ENCODE measurements at regions not wholly inside any gene's neighbourhood (a gene's known extent, or its start where the extent isn't known, plus 50 kb on each side); places are given as distances from the start of the nearest gene placed in this dataset.
"Not testable (repeated sequence)": the region's sequence is repeated elsewhere in the genome, so short reads cannot be mapped to it uniquely, and the experiment has no call there.

DNA sequence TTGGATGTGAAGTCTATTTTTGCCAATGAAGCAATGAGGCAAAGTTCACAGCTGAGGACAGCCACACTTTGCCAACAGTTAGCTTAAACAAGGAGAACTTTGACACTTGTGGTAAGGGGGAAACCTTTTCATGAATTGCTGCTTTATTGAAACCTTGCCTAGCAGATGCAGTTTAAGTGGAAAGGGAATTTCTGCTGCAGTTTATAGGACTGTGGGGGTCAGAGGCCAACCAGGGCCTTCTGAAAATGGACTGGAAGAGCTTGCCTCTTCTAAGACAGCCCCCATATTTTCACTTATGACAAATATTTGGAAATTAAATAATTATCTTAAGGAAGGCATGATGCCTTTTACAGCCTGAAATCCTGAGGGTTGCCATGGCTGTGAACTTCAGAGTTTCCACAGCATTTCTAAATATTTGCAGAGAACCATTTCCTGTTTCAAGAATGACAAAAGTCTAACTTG is 550.3 kb downstream of the RAB28 start:
- no peak for DNase-seq (ENCODE audit: low spot score)

DNA sequence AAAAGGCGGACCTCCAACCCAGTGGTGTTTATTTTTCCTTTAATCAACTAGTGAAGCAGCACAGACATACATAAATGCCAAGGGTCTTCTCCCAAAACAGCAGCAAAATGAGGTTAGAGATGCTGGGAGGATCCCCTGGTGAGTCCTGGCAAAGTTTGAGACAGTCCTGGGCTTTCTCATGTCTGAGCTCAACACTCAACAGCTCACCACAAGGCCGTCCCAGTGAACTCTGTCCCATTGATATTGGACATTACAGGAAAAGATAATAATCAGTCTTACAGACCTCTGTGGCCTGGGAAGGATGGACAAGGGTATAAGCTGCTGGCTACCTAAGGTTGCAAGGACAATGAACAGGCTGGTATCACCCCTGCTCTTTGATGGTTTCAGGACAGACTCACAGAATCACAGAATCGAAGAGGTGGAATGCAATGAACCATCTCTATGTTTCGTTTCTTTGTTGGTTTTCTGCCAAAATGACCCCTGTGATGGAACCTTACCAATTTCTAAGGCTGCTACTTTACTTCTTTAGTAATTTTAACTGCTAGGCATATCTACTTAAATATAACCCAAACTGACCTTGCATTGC is 551.8 kb downstream of the RAB28 start:
- DNase-seq (ENCODE audit: low spot score), result no peak

DNA sequence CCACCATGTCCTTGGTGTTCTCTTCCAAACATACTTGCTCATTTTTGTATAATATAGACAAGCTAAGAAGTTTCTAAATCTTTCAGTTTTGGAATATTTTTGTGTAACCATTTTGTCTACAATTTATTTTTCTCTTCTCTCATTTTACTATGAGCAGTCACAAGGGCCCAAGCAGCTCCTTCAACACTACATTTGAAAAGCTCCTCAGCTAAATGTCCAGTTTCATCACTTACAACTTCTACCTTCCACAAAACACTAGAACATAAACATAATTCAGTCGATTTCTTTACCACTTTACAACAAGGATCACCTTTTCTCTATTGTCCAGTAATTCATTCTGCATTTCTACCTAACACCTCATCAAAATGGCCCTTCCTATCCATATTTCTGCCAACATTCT is 554.4 kb downstream of the RAB28 start:
- no peak for DNase-seq (ENCODE audit: low spot score)

DNA sequence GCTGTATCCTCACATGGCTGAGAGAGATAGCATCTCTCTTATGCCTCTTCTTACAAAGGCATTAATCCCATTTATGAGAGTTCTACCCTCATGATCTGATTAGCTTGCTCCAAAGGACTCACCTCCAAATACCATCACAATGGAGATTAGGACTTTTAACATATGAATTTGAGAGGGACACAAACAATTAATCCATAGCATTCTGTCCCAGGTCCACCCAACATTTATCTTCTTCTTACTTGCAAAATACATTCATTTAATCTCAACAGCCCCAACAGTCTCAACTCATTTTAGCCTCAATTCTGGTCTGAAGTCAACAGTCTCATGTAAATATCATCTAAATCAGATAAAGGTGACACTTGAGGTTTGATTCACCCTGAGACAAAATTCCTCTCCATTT is 555.4 kb downstream of the RAB28 start:
- DNase-seq (ENCODE audit: low spot score), result no peak

DNA sequence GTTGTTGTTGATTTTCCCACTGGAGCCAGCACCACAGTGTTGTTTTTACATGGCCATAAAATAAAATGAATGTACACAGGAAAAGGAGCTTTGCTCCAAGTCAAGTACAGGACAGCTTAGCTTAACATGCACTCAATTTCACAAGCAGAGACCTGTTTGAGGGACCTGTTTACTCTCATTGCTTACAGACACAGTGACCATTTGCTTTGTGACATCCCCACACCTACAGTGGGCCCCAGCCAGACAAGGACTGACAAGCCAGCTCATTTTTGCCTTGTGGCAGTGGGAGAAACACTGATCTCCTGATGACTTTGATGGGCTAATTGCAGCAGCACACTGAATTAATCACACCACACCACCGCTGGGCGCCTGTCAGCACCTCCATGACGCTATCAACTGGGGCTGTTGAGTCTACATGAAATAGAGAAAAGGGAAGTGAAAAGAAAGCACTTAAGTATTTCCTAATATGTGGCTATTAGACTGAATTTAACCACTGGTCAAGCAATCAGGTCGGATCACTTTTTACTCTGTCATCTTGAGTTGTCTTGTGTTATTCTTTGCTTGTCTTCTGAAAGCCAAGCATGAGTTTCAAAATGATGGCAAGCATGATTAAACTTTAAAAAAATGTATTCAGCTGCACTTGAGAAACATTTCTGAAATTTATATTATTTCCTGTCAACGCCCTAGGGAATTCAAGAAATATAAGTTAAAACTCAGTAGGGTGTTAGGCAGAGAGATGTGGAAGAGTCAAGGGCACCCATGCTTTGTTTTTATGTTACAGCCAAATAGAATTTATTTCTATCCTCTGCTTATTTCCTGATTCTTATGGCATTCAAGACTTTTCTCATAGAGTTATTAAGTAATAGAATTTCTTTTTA is 557.7 kb downstream of the RAB28 start:
- no peak for DNase-seq (ENCODE audit: low spot score)

DNA sequence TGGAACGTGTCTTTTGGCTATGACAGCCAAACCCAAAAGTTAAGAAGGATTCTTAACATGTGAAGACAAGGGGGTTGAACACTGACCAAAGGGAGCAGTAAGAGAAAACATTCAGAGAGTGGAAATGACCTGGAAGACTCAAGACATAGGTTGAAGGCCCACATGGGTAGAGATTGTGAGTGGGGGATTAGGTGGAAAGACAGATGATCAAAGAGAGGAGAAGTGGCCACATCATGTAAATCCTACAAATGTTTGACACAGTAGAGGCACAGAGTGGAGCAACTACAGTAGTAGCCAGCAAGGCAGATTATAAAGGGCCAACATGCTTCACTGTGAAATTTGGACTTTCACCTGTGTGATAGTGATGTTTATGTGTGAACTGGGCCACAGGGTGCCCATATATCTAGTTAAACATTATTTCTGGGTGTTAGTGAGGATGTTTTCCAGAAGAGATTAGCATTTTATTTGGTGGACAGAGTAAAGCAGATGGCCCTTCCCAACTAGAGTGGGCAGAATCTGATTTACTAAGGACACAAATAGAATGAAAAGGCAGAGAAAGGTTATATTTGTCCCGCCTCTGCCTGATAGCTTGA is 559.3 kb downstream of the RAB28 start:
- no peak for DNase-seq (ENCODE audit: low spot score)

DNA sequence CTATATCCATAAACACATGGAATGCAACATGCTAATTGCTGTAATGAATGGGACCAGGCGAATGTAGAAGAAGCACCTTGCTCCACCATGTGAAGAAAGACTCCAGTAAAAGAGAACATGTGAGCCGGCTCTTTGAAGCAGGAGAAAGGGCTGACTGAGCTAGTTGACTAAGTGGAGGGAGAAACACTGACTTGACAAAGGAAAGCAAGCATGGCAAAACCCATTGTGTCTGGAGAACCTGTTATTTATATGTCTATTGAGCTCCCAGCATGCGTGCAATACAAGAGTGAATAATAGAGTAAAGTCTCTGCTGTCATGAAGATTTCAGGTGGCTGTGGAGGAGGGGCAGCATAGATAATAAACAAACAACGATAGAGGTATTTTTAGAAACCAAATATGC is 559.9 kb downstream of the RAB28 start:
- DNase-seq (ENCODE audit: low spot score), result no peak

DNA sequence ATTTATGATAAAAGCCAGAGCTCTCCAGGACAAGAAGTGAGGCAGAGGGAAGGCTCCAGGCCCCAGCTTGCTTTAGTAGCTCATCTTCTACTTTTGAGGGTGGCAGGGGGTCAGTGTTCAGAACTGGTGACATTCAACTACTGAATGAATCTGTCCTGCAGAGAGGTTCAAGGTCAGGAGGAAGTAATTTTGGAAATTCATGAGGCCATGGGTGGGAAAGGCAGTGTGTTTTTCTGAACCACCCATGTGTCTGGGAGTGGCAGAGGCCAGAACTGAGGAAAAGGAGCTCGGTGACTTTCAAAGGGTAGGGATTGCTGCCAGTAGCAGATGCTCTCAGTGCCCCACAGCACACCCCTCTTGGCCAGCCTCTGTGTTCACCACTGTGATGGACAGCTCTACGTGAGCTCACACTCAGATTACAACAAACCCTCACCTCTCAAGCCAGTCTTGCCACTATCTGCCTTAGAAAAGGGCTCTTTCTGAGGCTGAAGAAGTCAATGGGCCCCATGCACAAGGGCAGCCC is 571.2 kb downstream of the RAB28 start:
- DNase-seq (ENCODE audit: low spot score), result no peak

DNA sequence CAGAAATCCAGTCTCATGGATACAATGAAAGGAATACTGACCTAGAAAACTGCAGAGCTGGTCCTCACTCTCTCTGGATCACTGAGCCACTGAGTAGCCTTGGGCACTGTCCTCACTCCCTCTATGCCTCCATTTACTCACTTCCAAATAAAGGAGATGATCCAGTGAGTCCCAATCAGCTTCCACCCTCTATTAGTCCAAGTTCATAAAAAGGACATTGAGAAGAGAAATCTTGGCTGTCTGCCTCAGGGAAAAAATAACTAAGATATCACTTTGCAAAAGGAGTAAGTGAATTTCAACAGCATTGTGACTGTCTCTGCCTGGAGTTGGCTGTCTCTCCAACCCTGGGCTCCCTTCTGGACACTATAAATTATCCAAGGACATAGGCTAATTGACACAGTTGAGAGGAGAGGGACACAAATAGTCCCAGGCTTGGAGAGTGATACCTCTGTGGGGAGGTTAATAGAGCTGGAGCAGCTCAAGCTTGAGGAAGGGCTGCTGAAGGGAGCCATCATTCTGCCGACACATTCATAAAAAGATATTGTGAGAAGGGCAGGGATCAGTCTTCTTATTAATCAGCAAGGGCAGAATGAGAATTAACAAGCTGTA is 572.3 kb downstream of the RAB28 start:
- no peak for DNase-seq (ENCODE audit: low spot score)

DNA sequence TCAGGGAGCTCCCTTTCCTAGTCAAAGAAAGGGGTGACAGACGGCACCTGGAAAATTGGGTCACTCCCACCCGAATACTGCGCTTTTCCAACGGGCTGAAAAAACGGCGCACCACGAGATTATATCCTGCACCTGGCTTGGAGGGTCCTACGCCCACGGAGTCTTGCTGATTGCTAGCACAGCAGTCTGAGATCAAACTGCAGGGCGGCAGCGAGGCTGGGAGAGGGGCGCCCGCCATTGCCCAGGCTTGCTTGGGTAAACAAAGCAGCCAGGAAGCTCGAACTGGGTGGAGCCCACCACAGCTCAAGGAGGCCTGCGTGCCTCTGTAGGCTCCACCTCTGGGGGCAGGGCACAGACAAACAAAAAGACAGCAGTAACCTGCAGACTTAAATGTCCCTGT is 580.5 kb downstream of the RAB28 start:
- DNase-seq (ENCODE audit: low spot score), result not testable (repeated sequence)

DNA sequence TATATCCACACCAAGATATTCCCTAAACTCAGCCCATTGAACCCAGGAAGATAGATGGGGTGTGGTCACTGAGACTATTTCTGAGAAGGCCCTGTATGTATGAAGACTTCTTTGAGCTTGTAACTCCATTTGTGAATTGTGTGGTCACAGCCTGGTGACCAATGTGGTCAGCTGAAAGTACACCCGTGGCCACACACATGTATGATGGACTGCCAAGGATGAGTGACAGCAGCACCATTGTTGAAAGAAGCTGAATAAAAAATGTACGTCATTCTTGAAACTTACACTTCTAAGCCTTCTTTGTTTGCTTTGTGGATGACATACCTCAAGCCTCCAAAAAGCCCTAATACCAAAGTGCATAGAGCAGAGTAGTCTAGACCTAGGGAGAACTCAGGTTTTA is 581.4 kb downstream of the RAB28 start:
- DNase-seq (ENCODE audit: low spot score), result no peak

DNA sequence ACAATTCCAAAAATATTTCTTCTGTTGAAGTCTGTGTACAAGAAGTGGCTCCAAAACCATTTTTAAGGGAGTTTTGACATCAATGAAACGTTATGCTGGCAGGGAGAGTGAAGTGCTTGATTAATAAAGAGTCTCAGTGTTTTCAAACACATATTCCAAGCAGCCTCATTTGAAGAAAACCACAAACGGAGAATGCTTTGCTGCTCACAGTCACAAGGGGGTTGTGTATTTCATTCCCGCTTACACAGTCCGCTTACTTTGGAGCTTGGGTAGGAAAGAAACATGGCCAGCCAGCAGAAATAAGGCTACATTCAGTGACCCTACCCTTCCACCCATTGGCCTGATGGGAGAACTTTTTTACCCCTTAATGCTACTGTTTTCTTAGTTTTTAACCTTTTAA is 586.2 kb downstream of the RAB28 start:
- no peak for DNase-seq (ENCODE audit: low spot score)

DNA sequence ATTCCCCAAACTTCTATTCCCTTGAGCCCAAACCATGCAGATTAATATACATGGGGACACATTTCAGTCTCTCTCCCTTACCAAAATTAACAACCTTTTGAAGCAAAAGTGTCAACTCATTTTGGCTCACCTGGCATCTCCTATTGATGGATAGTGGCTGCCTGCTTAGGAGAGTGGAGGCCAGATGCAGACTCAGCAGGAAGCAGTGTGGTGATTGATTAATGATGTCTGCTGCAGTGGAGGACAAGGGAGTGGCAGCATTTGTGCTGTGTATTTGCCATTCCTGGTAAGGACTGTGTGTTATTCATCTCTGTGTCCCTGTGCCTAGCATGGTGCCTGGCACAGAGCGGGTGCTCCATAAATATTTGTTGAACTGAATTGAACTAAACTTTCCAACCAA is 590.1 kb downstream of the RAB28 start:
- no peak for DNase-seq (ENCODE audit: low spot score)

DNA sequence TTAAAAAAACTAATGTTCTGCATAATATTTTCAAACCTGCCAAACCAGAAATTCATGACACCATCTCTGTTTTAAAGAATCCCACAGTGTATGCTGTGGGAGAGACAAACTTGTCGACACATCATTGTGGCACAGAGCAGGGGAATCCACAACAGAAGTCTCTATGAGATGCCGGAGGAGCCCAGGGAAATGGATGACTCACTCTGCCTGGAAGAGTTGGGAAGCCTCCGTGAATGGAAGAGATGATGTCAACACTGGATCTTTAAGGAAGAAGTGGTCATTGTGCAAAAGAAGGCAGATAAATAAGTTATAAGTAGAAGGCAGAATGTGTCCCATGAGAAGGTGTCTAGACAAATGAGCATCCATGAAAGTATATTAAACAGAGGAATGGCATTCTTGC is 595.1 kb downstream of the RAB28 start:
- no peak for DNase-seq (ENCODE audit: low spot score)

DNA sequence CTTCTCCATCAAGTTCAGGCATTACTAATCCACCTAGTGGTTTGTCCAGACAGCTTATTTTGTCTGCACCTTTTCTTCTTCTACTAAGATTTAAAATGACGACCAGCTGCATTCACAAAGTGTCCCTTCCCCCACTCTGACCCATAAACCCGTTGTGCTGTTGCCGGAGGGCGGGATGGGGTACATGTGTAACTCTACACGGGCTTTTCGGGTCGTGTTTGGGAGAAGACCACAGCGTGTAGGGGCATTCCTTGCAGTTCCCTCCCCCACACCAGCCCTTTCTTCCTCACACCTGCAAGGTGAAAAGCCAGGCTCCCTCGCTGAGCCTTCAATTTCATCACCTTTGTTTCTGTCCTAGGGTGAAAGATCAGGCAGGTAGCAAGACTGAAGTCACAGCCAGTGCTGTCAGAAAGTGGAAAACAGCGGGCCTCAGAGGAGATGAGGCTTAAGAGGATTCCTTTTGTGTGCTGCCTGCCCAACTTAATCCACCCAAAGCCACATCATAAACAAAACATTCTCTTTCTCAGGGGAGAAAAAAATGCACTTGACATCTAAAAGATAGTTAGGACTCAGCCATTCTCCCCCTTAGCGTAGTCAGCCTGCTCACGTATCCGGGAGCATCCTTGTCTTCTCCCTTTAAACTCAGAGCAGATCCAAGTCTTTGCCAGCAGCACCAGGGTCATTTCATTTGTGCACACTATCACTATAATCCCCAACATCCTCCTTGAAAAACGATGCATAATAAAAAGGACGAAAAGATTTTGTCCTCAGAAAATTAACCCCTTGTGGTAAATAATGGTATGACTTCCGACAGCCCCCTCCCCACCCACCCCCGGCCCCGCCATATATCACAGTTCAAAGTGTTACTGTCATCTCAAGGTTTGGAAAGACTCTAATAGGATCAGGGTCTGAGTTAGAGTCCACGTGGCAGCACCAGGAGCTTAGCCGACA is 599.0 kb downstream of the RAB28 start:
- DNase-seq (ENCODE audit: low spot score), result no peak

DNA sequence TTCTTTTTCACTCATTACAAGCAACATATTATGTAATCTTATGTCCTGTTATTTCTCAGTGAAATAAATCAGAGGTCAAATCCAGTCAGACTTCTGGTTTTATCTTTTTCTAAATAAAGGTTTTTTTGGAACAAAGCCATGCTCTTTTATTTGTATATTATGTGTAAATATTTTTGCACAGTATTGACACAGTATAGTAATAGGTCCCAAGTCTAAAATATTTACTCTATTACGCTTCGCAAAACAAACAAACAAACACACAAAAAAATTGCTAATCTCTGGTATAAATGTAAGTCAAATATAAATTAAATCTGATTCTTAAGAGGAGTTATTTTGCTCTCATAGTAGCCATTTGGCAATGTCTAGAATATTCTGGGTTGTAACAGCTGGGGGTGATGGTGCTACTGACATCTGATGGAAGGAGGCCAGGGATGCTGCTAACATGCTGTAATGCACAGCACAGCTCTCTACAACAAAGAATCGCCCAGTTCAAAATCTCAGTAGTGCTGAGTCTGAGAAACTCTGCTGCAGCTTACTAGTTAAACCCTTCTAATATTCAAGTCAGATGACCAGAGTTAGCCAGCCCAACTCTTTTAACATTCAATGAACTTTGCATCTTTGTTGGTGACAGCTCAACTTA is 602.1 kb downstream of the RAB28 start:
- DNase-seq (ENCODE audit: low spot score), result no peak

DNA sequence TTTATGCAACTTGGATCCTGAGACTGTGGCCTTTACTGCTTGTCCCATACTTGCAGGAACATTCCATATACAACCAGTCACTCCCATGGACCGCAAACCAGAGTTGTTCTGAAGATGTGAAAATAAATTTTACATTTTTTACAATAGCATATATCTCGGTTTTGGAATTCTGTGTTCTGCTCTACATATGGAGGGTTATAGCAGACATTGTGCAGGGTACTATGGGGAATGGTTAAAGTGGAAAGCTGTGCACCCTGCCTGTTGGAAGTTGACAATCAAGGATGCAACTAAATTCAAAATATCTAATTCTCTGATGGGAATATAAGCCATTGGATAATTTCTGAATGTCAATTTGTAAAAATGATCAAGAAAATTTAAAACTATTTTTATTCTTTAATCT is 603.3 kb downstream of the RAB28 start:
- DNase-seq (ENCODE audit: low spot score), result no peak

DNA sequence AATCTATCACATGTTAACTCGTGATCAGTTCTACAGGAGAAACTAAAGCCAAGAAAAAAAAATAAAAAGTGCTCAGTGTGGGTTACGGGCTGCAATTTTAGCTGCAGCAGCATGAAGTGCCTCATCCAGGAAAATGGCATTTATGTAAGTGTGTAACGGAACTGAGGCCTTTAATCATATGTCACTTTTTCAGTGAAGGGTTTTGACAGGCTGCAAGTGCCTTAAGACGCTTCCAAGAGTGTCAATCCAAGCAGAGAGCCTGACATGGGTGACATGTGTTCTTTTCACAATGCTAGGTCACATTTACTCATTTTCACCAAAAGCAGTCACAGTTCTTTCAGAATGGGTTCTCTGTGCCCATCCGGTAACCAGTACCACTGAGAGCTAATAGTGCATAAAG is 604.6 kb downstream of the RAB28 start:
- DNase-seq (ENCODE audit: low spot score), result no peak

DNA sequence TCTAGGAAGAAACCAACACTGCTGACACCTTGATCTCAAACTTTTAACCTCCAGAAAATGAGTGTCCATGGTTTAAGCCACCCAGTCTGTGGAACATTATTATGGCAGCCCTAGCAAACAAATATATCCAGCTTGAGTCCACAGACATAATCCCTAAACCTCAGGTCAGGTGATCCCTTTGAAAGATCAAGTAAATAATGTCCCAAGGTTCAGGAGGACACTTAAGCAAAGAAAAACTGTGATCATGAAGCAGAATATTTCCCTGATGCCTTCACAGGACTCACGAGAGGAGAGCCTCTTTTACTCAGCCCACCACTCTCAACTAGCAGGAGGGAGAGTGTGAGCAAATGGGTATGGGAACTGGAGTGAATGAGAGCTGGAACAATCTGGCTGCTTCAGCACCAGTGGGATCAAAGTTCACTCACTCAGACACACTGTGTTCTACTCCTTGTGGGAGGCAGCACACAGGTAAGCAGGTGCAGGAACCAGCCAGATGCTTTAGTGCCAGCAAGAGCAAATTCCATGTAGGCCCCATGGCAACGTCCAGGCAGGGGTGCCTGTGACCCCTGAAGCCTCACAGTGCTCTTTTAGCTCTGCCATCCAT is 608.4 kb downstream of the RAB28 start:
- no peak for DNase-seq (ENCODE audit: low spot score)

DNA sequence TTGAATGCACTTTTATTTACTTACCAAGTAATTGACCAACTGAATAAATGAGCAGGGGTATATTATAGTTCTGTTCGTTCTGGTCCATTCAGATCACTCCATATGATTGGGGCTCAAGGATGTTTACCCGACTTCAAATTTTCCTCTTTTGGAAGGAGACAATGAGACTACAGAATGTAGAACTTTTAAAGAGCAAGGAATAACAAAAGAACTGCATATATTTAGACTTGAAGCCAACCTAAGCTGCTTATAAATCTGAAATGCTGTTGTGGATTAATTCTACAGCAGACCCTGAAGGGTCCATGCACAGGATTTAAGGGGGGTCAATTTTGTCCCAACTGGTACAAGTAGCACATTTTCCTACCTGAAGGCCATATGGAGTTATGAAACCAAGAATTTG is 610.8 kb downstream of the RAB28 start:
- DNase-seq (ENCODE audit: low spot score), result no peak
